Kidney (tissue), 13 donors: ENCODE measurements at regions not wholly inside any gene's neighbourhood (a gene's known extent, or its start where the extent isn't known, plus 50 kb on each side); places are given as distances from the start of the nearest gene placed in this dataset.

Experiments used
- DNase-seq, 5 donors: peaks; one replicate each; pipeline ENCODE4 v3.0.0-alpha.2; 2013 to 2020
- FAIRE-seq: peaks from 2 replicates; lab custom pipeline; 2012; peaks lifted over from hg19 to GRCh38; lab: Jason Lieb, UNC
- H3K27ac ChIP-seq, 2 donors: one replicate each; pipeline ENCODE4 v1.7.0; 2013; ENCODE audit warnings: low read depth in 2 of 2, low read length in 2 of 2, inconsistent platforms in 1 of 2
- H3K27me3 ChIP-seq: one replicate; pipeline ENCODE4 v1.7.1; 2013; ENCODE audit warnings: low read length, inconsistent platforms; ENCODE audit not compliant: control insufficient read depth, insufficient read depth
- H3K36me3 ChIP-seq, 3 donors: one replicate each; pipeline versions ENCODE4 v1.7.0 to v1.7.1; 2013; ENCODE audit warnings: low read length in 3 of 3, control low read depth in 1 of 3, inconsistent platforms in 1 of 3; ENCODE audit not compliant: insufficient read depth in 3 of 3, control insufficient read depth in 2 of 3
- H3K4me1 ChIP-seq, 3 donors: one replicate each; pipeline versions ENCODE4 v1.7.0 to v1.7.1; 2013; ENCODE audit warnings: low read length in 3 of 3, inconsistent platforms in 1 of 3, low read depth in 1 of 3; ENCODE audit not compliant: control insufficient read depth in 2 of 3, insufficient read depth in 2 of 3
- H3K4me3 ChIP-seq, 3 donors: one replicate each; pipeline versions ENCODE4 v1.7.0 to v1.8.1; 2013; ENCODE audit warnings: low read length in 3 of 3, control low read depth in 1 of 3, inconsistent platforms in 1 of 3
- H3K9ac ChIP-seq, 3 donors: one replicate each; pipeline versions ENCODE4 v1.7.0 to v1.7.1; 2013; ENCODE audit warnings: low read length in 3 of 3, control low read depth in 1 of 3, inconsistent platforms in 1 of 3
- H3K9me3 ChIP-seq, 3 donors: one replicate each; pipeline versions ENCODE4 v1.7.0 to v1.7.1; 2013; ENCODE audit warnings: low read length in 3 of 3, control low read depth in 1 of 3, inconsistent platforms in 1 of 3; ENCODE audit not compliant: control insufficient read depth in 2 of 3, insufficient read depth in 1 of 3
- intact Hi-C: fragments of 100-400 bp; cut with DNase I; formaldehyde crosslinking; loops from one replicate; pipeline ENCODE4 v1.11.1; 2022
- TF ChIP-seq, protein P1 (sequence below): IDR thresholded peaks from 3 replicates; pipeline ENCODE4 v1.5.1; 2012; ENCODE audit warnings: mild to moderate bottlenecking, moderate library complexity, borderline replicate concordance; ENCODE audit not compliant: insufficient read depth; ENCODE audit errors: extremely low read depth
- donor health status: control.
- donor health status: control.
- donor health status: control.
- donor health status: control.
- donor health status: control.
- donor health status: DM: yes; HTN: yes; CAD: no.
- donor health status: Normal renal cell carcinoma (clear cell type).

DNA sequence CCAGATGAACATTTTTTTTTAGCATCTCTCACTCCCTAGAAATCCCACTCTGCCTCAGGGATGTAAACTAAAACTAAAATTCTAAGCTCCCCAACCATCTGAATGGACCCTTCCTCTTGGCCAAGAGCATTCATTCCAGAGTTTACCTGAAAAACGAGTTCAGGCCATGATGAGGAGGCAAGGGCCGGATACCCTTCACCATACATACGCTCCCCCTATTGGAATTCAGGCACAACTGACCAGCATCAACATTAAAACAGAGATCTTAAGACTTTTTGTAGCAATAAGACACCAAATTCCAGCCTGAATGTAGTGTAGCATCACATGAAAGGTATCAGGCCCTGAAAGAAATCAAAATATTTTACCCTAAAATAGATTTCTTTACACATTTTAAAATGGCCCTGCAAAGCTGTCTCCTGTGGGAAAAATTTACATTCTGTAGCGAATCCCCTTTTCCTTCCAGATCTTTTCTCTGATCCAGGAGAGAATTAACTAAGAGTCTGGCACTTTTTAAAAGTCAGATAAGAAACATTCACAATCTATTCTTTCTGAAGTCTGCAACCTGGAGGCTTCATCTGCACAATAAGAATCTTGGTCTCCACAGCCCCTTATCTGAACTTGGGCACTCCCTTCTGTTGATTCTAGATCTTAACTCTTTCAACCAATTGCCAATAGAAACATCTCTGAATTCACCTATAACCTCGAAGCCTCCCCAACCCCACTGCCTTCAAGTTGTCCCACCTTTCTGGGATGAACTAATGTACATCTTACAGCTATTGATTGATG is 888.5 kb downstream of the UQCRFS1 start:
- H3K4me1 ChIP-seq = no peaks in the 10 kb centered on the region
- no peaks in the 10 kb centered on the region for H3K9me3 ChIP-seq
- FAIRE-seq = no peak
- H3K36me3 ChIP-seq = no peaks in the 10 kb centered on the region
- no peak overlapping the region for H3K27ac ChIP-seq
- TF ChIP-seq, protein P1, sequence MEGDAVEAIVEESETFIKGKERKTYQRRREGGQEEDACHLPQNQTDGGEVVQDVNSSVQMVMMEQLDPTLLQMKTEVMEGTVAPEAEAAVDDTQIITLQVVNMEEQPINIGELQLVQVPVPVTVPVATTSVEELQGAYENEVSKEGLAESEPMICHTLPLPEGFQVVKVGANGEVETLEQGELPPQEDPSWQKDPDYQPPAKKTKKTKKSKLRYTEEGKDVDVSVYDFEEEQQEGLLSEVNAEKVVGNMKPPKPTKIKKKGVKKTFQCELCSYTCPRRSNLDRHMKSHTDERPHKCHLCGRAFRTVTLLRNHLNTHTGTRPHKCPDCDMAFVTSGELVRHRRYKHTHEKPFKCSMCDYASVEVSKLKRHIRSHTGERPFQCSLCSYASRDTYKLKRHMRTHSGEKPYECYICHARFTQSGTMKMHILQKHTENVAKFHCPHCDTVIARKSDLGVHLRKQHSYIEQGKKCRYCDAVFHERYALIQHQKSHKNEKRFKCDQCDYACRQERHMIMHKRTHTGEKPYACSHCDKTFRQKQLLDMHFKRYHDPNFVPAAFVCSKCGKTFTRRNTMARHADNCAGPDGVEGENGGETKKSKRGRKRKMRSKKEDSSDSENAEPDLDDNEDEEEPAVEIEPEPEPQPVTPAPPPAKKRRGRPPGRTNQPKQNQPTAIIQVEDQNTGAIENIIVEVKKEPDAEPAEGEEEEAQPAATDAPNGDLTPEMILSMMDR = no peak
- intact Hi-C loops = loop anchor here (10.0 kb wide), 1 partner anchor 350 kb away; no protein-coding TSS in a partner anchor
- no peak for DNase-seq
- no peak overlapping the region for H3K9ac ChIP-seq
- H3K27me3 ChIP-seq = no peaks in the 10 kb centered on the region
- no peak overlapping the region for H3K4me3 ChIP-seq

DNA sequence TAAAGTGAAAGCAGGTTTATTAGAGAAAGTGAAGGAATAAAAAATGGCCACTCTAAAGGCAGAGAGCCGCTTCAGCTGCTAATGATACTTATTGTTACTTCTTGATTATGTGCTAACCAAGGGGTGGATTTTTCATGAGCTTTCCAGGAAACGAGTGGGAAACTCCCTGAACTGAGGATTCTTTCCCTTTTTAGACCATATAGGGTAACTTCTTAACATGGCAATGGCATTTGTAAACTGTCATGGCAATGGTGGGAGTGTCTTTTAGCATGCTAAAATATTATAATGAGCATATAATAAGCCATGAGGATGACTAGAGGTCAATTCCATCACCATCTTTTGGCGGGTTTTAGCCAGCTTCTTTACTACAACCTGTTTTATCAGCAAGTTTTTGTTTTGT is 890.0 kb downstream of the UQCRFS1 start:
- TF ChIP-seq, protein P1 = no peak
- Histone ChIP-seq H3K9ac (no peak overlapping the region), H3K4me1 (no peaks in the 10 kb centered on the region), H3K36me3 (no peaks in the 10 kb centered on the region), H3K4me3 (no peak overlapping the region), H3K9me3 (no peaks in the 10 kb centered on the region), H3K27me3 (no peaks in the 10 kb centered on the region), H3K27ac (no peak overlapping the region)
- intact Hi-C loops = loop anchor here (10.0 kb wide), 1 partner anchor 348 kb away; no protein-coding TSS in a partner anchor
- no peak for DNase-seq
- no peak for FAIRE-seq

DNA sequence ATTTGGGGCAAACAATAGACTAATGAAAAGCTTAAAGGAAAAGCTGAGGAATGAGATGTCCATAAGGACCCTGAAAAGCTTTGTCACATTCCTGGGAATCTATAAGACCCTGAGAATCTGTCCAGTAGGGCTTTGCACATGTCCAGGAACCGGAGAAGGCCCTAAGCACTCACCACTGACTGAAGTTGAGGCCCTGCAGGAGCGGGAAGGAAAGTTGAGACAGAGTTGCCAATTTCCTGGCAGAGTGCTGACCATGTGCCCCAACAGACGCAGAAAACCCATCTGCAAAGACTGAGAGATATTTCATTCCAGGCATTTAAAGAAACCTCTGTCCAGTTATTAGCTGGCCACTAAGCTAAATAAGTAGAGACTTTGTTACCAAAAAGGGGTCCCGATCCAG is 890.5 kb downstream of the UQCRFS1 start:
- H3K36me3 ChIP-seq = no peaks in the 10 kb centered on the region
- DNase-seq = no peak
- TF ChIP-seq, protein P1 = no peak
- H3K27me3 ChIP-seq = no peaks in the 10 kb centered on the region
- H3K4me1 ChIP-seq = no peaks in the 10 kb centered on the region
- intact Hi-C loops = loop anchor here (10.0 kb wide), 1 partner anchor 348 kb away; no protein-coding TSS in a partner anchor
- FAIRE-seq = no peak
- no peaks in the 10 kb centered on the region for H3K9me3 ChIP-seq
- no peak overlapping the region for H3K27ac ChIP-seq
- no peak overlapping the region for H3K9ac ChIP-seq
- H3K4me3 ChIP-seq = no peak overlapping the region
